NCI-H1105 (cell line): ENCODE measurements at regions not wholly inside any gene's neighbourhood (a gene's known extent, or its start where the extent isn't known, plus 50 kb on each side); places are given as distances from the start of the nearest gene placed in this dataset.

Experiments
- DNase-seq: peaks from one replicate; lab custom pipeline; 2025; lab: John Stamatoyannopoulos, UW

DNA sequence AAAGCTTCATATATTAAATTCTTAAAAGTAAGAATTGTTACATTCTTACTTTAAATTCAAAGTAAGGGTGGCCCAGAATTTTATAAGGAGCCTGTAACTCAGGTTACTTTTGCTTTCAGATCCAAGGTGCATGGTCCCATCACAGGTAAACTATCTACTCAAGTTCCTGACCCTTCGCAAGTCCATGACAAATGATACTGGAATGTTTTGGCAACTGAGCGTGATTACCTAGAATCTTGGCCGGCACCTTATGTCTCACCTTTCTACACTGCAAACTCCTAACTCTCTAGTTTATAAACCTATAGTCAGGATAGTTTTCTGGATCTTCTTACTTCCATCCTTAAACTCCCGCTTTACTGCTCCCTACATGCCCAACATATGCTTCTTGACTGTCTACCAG is 67.9 kb upstream of the HMGN3 start:
- DNase-seq: no peak

DNA sequence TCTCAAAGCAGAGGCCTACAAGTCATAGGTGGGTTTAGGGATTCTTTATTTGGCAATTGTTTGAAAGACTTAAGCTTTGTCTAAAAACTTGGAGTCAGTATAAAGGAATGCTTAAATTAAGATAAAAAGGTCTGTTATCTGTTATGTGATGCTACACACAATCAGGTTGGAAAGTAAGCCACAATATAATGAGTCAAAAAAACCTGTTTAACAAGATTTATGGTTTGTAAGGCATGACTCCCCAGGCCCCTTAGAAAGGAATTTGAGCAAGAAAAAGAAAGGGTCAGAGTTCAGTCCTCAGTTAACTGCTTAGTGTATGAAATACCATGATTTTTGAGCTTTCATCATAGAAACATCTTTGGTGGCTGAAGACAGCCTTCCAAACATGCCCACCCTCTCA is 66.8 kb upstream of the HMGN3 start:
- no peak for DNase-seq

DNA sequence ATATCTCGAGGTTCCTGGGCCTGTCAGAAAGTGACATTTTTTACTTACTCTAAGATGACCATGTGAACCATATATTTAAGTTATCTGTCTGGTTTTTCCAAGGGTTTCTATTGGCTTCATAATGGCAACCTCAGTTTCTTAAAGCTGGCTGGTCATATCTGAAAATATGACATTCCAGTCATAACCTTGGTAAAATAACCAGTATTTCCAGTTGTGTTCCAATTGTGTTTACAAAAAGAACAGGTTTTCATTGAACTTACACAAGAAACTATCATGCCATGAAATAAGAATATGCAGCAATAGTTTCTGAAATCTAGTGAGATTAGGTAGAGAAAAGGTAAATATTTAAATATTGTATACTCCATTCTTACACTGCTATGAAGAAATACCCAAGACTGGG is 61.7 kb upstream of the HMGN3 start:
- no peak for DNase-seq
